ENCODE measurements at regions not wholly inside any gene's neighbourhood (a gene's known extent, or its start where the extent isn't known, plus 50 kb on each side); places are given as distances from the start of the nearest gene placed in this dataset.
"Not testable (repeated sequence)": the region's sequence is repeated elsewhere in the genome, so short reads cannot be mapped to it uniquely, and the experiment has no call there.

GRCh38 chr7:32658034-32658433, 162.7 kb downstream of the AVL9 start:
- no peak for DNase-seq (ENCODE audit: low read depth in 2 of 2, low spot score in 1 of 2)

- DNase-seq (ENCODE audit: low read depth in 2 of 2, low spot score in 1 of 2), result not testable (repeated sequence)
These were observed 159.3 kb downstream of the AVL9 start for GRCh38 chr7:32654549-32654948.

GRCh38 chr7:32650356-32650755, 155.1 kb downstream of the AVL9 start:
- not testable (repeated sequence) for DNase-seq (ENCODE audit: low read depth in 2 of 2, low spot score in 1 of 2)

DNA sequence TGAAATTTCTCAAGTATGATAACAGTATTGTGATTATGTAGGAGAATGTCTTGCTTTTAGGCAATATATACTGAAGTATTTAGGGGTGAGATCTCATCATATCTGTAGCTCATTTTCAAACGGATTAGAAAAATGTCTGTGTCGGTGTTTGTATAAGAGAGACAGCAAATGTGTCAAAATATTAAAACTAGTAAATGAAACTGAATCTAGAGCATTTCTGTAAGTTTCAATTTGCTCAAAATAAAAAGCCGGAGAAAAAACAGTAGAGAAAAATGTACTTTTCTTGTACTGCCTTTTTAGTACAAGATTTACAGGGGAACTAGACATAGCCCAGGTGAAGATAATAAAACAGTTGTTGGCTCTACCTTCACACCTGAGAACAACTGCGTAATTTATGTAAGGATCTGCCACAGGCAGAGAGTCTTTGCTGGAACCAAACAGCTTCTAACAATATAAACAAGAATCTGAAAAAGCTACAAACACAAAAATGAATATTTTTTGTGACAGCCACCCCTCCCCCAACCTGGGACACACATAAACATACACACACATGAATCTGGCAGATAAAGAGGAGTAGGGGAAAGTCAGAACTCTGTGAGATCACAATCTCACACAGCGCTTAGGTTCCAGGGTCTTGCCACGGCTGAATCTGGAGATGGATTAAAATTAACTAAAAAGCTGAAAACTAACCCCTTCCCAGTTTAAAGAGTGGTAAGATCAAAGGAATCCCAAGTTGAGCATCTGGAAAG, 153.3 kb downstream of the AVL9 start:
- no peak for DNase-seq (ENCODE audit: low read depth in 2 of 2, low spot score in 1 of 2)

- not testable (repeated sequence) for DNase-seq (ENCODE audit: low read depth in 2 of 2, low spot score in 1 of 2)
These were observed 150.0 kb downstream of the AVL9 start for GRCh38 chr7:32645255-32645654.

- no peak for DNase-seq (ENCODE audit: low read depth in 2 of 2, low spot score in 1 of 2)
These were observed 147.9 kb downstream of the AVL9 start for GRCh38 chr7:32643194-32643593.

DNA sequence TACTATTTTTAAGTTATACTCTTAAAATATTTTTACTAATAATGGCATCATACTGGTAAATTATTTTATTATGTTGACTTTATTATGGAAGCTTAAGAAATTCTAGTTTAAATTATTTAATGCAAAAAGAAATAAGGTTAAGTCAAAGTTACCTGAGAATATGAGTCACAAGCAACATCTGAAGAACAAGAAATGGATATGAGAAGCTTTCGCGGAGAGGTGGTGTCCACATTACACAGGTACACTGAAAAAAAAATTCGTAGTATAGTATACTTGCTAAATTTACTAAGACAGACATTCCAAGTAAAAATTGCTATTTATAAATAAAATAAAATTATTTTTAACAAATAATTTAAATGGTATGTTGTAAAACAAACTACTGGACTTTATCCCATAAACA, 143.8 kb downstream of the AVL9 start:
- no peak for DNase-seq (ENCODE audit: low read depth in 2 of 2, low spot score in 1 of 2)

DNA sequence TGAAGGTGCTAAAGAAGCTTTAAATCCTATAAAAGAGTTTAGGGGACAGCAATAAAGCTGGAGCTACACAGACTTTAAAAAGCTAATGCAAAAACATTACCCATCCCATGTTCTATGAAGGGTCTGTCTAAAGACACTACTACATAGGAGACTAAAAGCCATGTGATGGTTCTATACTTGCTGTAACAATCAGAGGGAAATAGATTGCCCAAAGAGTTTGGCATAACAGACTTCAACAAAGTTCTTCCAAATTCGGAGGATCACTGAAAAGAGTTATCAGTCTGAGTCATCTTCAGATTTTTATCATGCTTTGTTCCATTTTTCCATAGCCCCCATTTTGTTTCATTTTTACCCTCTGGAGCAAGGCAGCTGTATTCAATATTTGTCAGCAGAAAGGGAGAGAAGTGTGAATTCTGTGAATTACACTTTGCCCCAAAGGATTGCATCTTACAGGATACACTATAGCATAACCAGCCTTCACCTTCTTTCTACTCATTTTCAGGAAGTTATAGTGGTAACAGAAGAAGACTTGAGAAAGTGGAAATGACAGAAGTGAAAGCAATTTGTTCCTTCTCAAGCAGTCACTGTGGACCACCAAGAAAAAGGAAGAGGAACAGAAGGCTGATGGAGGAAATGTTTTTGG, 143.3 kb downstream of the AVL9 start:
- DNase-seq (ENCODE audit: low read depth in 2 of 2, low spot score in 1 of 2), result not testable (repeated sequence)

All from stimulated activated CD8-positive, alpha-beta memory T cell treated with anti-CD3 and anti-CD28 coated beads, Interleukin-4, amount 100 ng/mL, for 4 hours (primary cell).